ENCODE measurements at regions not wholly inside any gene's neighbourhood (a gene's known extent, or its start where the extent isn't known, plus 50 kb on each side); places are given as distances from the start of the nearest gene placed in this dataset.

GRCh38 chr5:44911501-44911900 is 102.8 kb downstream of the MRPS30 start:
- TF ChIP-seq CTCF (IDR thresholded peaks at IDR 0.05; ENCODE audit: low read depth, low read length): no peak
- no peak overlapping the region for H3K4me3 ChIP-seq (ENCODE audit: low read depth, low read length)

- H3K4me3 ChIP-seq (ENCODE audit: low read depth, low read length): no peak overlapping the region
- no peak for TF ChIP-seq CTCF (IDR thresholded peaks at IDR 0.05; ENCODE audit: low read depth, low read length)
Measured at GRCh38 chr5:44914221-44914620, 105.5 kb downstream of the MRPS30 start.

- no peak for TF ChIP-seq CTCF (IDR thresholded peaks at IDR 0.05; ENCODE audit: low read depth, low read length)
Measured at GRCh38 chr5:44919560-44919959, 110.8 kb downstream of the MRPS30 start.

GRCh38 chr5:44927115-44927733 is 118.5 kb downstream of the MRPS30 start:
- TF ChIP-seq CTCF (IDR thresholded peaks at IDR 0.05; ENCODE audit: low read depth, low read length): no peak
- no peak overlapping the region for H3K4me3 ChIP-seq (ENCODE audit: low read depth, low read length)

More at GRCh38 chr5:44919560-44919959, 110.8 kb downstream of the MRPS30 start:
- no peak overlapping the region for H3K4me3 ChIP-seq (ENCODE audit: low read depth, low read length)

GRCh38 chr5:44932922-44933585 is 124.3 kb downstream of the MRPS30 start:
- no peak overlapping the region for H3K4me3 ChIP-seq (ENCODE audit: low read depth, low read length)
- no peak for TF ChIP-seq CTCF (IDR thresholded peaks at IDR 0.05; ENCODE audit: low read depth, low read length)

- no peak overlapping the region for H3K4me3 ChIP-seq (ENCODE audit: low read depth, low read length)
- no peak for TF ChIP-seq CTCF (IDR thresholded peaks at IDR 0.05; ENCODE audit: low read depth, low read length)
Measured at GRCh38 chr5:44933686-44934085, 124.9 kb downstream of the MRPS30 start.

GRCh38 chr5:44935262-44935661 is 126.5 kb downstream of the MRPS30 start:
- H3K4me3 ChIP-seq (ENCODE audit: low read depth, low read length): no peak overlapping the region
- no peak for TF ChIP-seq CTCF (IDR thresholded peaks at IDR 0.05; ENCODE audit: low read depth, low read length)

Data from WI38 (cell line).